IgD-negative memory B cell (primary cell): ENCODE measurements at regions not wholly inside any gene's neighbourhood (a gene's known extent, or its start where the extent isn't known, plus 50 kb on each side); places are given as distances from the start of the nearest gene placed in this dataset.
"Not testable (repeated sequence)": the region's sequence is repeated elsewhere in the genome, so short reads cannot be mapped to it uniquely, and the experiment has no call there.

ENCODE experiments used
- H3K27ac Mint-ChIP-seq, 3 donors: one replicate each; pipeline ENCODE4 v1.8.0; 2020 to 2022; ENCODE audit warnings: mild to moderate bottlenecking in 3 of 3, mixed read lengths in 3 of 3, moderate library complexity in 1 of 3
- H3K27me3 Mint-ChIP-seq: one replicate; pipeline ENCODE4 v1.8.0; 2021; ENCODE audit warnings: mixed read lengths
- H3K36me3 Mint-ChIP-seq: one replicate; pipeline ENCODE4 v1.8.0; 2020; ENCODE audit warnings: mild to moderate bottlenecking, mixed read lengths
- H3K4me1 Mint-ChIP-seq, 3 donors: one replicate each; pipeline ENCODE4 v1.8.0; 2020 to 2022; ENCODE audit warnings: mixed read lengths in 3 of 3, mild to moderate bottlenecking in 1 of 3
- H3K4me3 Mint-ChIP-seq, 4 donors: one replicate each; pipeline ENCODE4 v1.8.0; 2020 to 2022; ENCODE audit warnings: mild to moderate bottlenecking in 4 of 4, mixed read lengths in 4 of 4, moderate library complexity in 3 of 4
- H3K9me3 Mint-ChIP-seq, 3 donors: one replicate each; pipeline ENCODE4 v1.8.0; 2020 to 2021; ENCODE audit warnings: mixed read lengths in 3 of 3, mild to moderate bottlenecking in 1 of 3

DNA sequence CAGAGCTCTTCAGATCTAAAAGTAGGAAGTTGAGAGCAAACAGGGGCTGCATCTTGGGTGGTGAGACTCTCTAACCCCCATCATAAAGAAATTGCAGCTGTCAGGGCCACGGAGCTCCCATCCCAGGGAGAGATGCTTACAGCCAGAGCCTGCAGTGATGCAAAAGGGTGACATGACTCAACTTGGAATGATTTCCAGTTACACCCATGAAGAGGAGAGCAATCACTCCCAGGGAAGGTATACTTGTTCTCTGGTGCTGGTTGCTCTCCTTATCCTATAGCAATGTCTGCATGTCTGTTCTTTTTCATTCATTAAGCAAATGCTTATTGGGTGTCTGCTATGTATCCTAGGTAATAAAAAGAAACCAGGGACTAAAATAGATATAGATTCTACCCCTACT, 228.0 kb downstream of the RAB11FIP2 start:
- H3K27ac Mint-ChIP-seq: no peak overlapping the region
- H3K4me3 Mint-ChIP-seq: no peak overlapping the region
- no peaks in the 10 kb centered on the region for H3K9me3 Mint-ChIP-seq
- H3K27me3 Mint-ChIP-seq: peaks cover 7% of the 10 kb centered on the region
- no peaks in the 10 kb centered on the region for H3K4me1 Mint-ChIP-seq
- no peaks in the 10 kb centered on the region for H3K36me3 Mint-ChIP-seq

DNA sequence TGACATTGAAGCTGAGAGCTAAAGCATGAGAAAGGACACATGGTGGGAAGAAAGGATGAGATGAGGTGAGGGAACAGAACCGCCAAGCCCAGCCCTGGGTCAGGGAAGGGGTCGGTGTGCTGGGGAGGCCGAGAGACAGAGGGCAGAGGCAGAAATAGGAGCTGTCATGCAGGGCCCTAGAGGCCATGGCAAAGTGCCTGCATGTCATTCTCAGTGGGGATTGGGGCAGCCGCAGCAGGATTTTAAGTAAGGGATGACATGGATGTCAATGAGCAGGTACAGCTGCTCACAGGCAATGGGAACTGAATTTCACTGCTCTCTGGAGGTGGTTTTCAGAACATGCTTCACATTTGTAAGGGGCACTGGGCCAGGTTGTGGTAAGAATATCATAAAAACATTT, 227.4 kb downstream of the RAB11FIP2 start:
- Mint-ChIP-seq H3K4me1 (no peaks in the 10 kb centered on the region), H3K27me3 (peaks cover 7% of the 10 kb centered on the region), H3K4me3 (no peak overlapping the region), H3K27ac (peak overlapping the region in 1 of 3 donors; percentile 54), H3K9me3 (no peaks in the 10 kb centered on the region), H3K36me3 (no peaks in the 10 kb centered on the region)

DNA sequence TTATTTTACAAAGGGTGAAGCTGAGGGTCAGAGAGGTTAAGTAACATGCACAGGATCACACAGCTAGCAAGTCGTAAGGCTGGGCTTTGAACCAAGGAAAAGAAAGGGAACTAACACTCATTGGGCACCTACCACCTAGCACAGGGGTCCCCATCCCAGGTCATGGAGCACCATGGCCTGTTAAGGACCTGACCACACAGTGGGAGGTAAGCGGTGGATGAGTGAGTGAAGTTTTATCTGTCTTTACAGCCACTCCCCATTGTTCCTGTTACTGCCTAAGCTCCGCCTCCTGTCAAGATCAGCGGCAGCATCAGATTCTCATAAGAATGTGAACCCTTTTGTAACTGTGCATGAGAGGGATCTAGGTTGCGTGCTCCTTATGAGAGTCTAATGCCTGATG, 222.8 kb downstream of the RAB11FIP2 start:
- H3K27ac Mint-ChIP-seq: no peak overlapping the region

DNA sequence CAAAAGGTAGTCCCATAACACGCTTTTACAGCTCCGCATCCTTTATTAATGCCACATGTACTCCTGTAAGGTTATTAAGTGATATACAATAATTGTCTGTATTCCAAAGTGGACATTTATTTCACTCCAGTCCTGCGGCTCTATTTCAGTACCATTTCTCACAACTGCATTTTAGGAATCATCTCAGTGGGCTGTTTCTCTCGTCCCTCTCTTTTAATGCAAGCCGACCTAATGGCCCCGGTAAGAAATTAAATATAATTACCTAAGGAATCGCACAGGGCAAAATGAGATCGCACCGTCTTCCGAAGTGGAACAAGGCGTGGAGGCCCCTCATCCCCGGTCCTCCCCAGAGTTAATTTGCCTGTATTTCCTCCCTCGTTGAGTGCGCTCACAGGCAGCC, 216.5 kb downstream of the RAB11FIP2 start:
- Mint-ChIP-seq H3K27ac (peak overlapping the region in 1 of 3 donors; percentile 58), H3K4me3 (peak overlapping the region in 1 of 4 donors; percentile 64), H3K9me3 (peaks cover 0 to 3% (median 0%) of the 10 kb centered on the region in 3 donors), H3K27me3 (no peaks in the 10 kb centered on the region), H3K4me1 (peaks cover 2 to 11% (median 5%) of the 10 kb centered on the region in 3 donors), H3K36me3 (no peaks in the 10 kb centered on the region)

More for the DNA sequence above, 222.8 kb downstream of the RAB11FIP2 start:
- Mint-ChIP-seq H3K4me3 (no peak overlapping the region), H3K27me3 (no peaks in the 10 kb centered on the region), H3K4me1 (no peaks in the 10 kb centered on the region), H3K9me3 (no peaks in the 10 kb centered on the region), H3K36me3 (no peaks in the 10 kb centered on the region)

DNA sequence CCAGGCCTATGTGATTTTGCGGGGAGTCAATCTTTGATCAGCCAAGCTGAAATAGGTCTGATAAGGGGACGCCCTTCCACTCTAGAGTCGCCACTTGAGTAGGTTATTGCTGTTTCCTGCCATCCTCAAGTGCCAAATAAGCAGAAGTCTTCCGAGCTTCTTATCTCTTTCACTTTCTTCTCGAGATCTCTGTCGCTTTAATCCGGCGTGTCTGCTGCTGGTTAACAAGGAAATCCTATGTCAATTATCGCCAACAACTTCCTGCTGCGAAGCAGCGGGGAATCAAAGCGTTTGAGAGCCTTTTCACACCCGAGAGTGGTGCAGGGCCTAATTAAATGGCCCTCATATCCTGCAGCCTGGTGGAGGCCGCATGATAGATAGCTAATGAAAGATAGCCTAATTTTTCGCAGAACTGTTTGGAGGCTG, 215.9 kb downstream of the RAB11FIP2 start:
- Mint-ChIP-seq H3K4me3 (peak overlapping the region; percentile 5 to 71 (median 37)), H3K27me3 (no peaks in the 10 kb centered on the region), H3K27ac (peak overlapping the region in 1 of 3 donors; percentile 58), H3K9me3 (peaks cover 0 to 3% (median 0%) of the 10 kb centered on the region in 3 donors), H3K4me1 (peaks cover 2 to 11% (median 5%) of the 10 kb centered on the region in 3 donors), H3K36me3 (no peaks in the 10 kb centered on the region)

DNA sequence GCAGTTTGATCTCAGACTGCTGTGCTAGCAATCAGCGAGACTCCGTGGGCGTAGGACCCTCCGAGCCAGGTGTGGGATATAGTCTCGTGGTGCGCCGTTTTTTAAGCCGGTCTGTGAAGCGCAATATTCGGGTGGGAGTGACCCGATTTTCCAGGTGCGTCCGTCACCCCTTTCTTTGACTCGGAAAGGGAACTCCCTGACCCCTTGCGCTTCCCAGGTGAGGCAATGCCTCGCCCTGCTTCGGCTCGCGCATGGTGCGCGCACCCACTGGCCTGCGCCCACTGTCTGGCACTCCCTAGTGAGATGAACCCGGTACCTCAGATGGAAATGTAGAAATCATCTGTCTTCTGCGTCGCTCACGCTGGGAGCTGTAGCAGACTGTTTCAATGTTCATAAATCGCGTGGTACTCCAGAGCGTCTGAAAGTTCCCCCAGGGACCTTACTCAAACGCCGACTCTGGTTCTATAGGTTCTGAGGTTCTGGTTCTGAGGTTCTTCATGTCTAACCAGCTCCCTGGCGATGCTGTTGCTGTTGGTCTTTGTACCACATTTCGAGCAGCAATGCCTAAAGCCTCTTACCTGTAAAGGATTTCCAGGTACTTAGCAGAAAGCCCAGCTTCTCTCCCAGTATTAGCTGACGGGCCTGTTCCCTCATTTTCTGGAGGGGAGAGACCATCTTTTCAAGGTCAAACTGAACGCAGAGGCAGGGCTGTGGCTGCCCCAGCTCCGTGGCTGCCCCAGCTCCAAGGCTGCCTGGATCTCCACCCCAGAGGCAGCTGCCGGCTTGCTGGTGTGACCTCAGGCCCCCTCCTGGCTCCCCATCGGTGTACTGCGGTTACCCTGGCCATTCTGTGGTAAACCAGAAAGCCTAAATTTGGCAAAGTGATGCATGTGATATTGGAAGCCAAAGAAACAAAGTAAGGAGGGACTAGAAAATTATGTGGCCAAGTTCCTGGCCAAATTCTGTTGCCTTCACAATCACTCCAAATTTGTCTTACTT, 207.9 kb downstream of the RAB11FIP2 start:
- H3K4me3 Mint-ChIP-seq, H3K36me3 Mint-ChIP-seq, H3K4me1 Mint-ChIP-seq, H3K27ac Mint-ChIP-seq, H3K9me3 Mint-ChIP-seq, H3K27me3 Mint-ChIP-seq: not testable (repeated sequence)

DNA sequence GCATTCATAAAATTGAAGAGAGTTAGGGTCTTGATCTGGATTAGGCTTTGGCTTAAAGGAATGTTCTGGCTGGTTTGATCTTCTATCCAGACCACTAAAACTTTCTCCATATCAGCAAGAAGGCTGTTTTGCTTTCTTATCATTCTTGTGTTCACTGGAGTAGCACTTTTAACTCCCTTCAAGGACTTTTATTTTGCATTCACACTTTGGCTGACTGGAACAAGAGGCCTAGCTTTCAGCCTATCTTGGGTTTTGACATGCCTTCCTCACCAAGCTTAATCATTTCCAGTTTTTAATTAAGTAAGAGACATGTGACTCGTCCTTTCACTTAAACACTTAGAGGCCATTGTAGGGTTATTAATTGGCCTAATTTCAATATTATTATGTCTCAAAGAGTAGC, 190.3 kb downstream of the RAB11FIP2 start:
- not testable (repeated sequence) for H3K9me3 Mint-ChIP-seq, H3K27me3 Mint-ChIP-seq, H3K4me3 Mint-ChIP-seq, H3K4me1 Mint-ChIP-seq, H3K36me3 Mint-ChIP-seq, H3K27ac Mint-ChIP-seq

DNA sequence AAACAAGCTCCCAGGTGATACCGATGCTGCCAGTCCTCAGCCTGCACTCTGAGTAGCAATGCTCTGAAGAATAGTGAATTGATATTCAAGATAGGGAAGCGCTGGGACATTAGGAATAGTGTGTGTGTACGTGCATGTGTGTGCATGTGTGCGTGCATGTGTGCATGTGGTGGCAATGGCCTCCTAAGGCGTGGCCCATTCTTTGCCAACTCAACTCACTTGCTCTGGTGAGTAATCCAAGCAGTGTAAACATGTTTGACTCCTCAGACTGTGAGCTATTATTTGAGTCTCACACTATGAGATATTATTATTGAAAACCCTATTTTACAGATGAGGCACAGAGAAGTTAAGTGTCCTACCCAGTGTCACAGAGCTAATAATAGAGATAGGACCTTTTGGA, 186.6 kb downstream of the RAB11FIP2 start:
- Mint-ChIP-seq H3K4me3 (no peak overlapping the region), H3K27me3 (peaks cover 4% of the 10 kb centered on the region), H3K27ac (no peak overlapping the region), H3K36me3 (no peaks in the 10 kb centered on the region), H3K9me3 (peaks cover 0 to 5% (median 2%) of the 10 kb centered on the region in 3 donors), H3K4me1 (no peaks in the 10 kb centered on the region)

DNA sequence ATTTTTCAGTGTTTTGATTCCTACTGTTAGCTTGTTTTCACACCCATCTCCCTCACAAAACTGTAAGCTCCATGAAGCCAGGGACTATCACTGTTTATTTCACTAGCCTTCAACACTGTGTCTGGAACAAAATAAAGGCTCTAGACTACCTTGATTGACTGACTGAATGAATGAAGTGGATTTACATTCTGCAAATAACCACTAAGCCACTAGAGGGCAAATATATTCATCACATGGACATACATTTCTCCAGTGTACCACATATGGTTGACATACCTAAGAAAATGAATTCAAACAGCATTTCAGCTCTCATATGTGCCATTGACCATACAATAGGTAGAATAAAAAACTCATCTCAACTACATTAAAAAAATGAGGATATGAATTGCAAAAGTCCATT, 185.9 kb downstream of the RAB11FIP2 start:
- no peaks in the 10 kb centered on the region for H3K27me3 Mint-ChIP-seq
- H3K36me3 Mint-ChIP-seq: no peaks in the 10 kb centered on the region
- no peak overlapping the region for H3K27ac Mint-ChIP-seq
- no peaks in the 10 kb centered on the region for H3K4me1 Mint-ChIP-seq
- H3K4me3 Mint-ChIP-seq: no peak overlapping the region
- no peaks in the 10 kb centered on the region for H3K9me3 Mint-ChIP-seq

DNA sequence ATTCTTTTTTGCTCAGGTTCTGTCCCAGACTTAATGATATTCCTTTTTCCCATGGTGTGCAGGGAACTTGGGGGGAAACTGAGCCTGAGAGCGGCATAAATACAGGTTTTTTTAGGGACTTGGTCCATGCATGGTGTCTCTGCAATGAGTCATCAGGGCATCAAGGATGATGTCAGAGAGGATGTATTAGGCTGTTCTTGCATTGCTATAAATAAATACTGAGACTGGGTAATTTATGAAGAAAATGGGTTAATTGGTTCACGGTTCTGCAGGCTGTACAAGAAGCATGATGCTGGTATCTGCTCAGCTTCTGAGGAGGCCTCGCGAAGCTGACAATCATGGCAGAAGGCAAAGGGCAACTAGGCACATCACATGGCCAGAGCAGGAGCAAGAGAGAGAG, 185.4 kb downstream of the RAB11FIP2 start:
- H3K9me3 Mint-ChIP-seq: no peaks in the 10 kb centered on the region
- H3K4me1 Mint-ChIP-seq: no peaks in the 10 kb centered on the region
- no peaks in the 10 kb centered on the region for H3K36me3 Mint-ChIP-seq
- no peak overlapping the region for H3K27ac Mint-ChIP-seq
- no peak overlapping the region for H3K4me3 Mint-ChIP-seq
- no peaks in the 10 kb centered on the region for H3K27me3 Mint-ChIP-seq

DNA sequence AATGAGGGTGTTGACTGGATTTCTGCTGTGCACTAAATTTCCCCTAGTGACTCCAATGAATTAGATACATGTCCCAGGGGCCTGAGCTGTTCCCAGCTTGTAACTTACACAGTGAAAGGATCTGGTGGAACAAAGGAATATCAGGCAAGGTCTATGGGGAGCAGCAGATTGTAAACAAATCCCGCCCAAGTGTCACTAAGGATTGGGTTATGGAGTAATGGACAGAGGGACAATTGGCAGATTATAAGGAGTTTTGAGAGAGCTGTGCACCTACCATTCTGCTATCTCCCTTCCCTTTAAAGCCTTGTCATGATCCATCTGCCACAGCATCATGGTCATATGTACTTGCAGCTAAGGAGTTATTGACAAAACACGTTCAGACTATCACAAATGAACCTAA, 183.0 kb downstream of the RAB11FIP2 start:
- Mint-ChIP-seq H3K27ac (no peak overlapping the region), H3K4me1 (no peaks in the 10 kb centered on the region), H3K36me3 (no peaks in the 10 kb centered on the region), H3K27me3 (peaks cover 2% of the 10 kb centered on the region), H3K9me3 (peaks cover 0 to 2% (median 0%) of the 10 kb centered on the region in 3 donors), H3K4me3 (no peak overlapping the region)

DNA sequence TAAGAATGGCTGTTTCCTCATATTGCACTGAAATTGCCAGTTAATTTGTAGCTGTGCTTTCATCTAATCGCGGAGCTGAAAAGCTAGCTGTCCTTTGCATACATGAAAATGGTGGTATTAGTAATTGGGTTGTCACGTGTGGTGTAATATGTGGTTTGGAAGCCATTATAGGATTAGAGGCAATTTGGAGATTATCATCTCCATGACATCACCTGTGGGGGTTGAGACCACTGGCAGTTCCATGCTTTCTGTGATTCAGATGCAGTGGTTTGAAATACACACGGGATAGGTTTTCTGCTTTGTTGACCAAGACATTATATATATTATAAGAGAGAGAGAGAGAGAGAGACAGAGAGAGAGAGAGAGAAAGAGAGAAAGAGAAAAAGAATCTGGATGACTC, 180.8 kb downstream of the RAB11FIP2 start:
- peaks cover 0 to 2% (median 0%) of the 10 kb centered on the region in 3 donors for H3K9me3 Mint-ChIP-seq

DNA sequence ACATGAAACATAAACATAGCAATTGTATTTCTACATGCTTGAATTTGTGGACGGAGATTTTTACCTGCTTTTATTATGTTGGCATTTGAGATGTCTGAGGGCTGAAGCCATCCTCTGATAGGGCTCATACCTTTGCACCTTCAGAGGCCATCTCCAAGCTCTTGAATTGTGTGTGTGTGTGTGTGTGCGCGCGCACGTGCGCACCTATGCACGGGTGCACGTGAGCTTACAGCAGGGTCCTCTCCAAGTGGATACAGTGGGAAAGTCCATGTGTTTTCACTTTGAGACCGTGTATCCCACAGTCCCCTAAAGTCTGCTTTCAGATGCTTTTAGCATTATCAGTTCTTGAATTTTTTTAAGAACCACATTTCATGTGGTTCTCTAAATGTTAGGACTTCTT, 178.6 kb downstream of the RAB11FIP2 start:
- Mint-ChIP-seq H3K4me1 (no peaks in the 10 kb centered on the region), H3K9me3 (peaks cover 0 to 2% (median 0%) of the 10 kb centered on the region in 3 donors), H3K27ac (no peak overlapping the region), H3K36me3 (no peaks in the 10 kb centered on the region), H3K27me3 (peaks cover 2% of the 10 kb centered on the region), H3K4me3 (no peak overlapping the region)

More for the DNA sequence above, 180.8 kb downstream of the RAB11FIP2 start:
- Mint-ChIP-seq H3K27me3 (peaks cover 2% of the 10 kb centered on the region), H3K36me3 (no peaks in the 10 kb centered on the region), H3K27ac (no peak overlapping the region), H3K4me3 (no peak overlapping the region), H3K4me1 (no peaks in the 10 kb centered on the region)

DNA sequence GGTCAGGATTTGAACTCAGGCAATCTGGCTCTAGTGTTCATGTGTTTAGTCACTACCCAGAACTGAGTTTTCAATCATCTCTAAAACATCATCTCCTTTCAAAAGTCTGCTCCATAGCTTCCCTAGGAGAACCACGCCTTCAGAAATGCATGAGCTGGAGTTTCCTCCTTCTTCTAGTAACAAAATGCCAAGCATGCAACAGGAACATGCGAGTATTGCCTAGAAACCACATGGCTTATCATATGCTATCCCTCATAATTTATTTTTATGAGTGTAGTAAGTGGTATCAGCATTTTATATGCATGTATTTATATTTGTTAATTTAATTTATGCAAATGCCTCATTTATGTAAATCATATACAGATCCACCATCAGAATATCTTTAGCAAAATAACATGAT, 170.9 kb downstream of the RAB11FIP2 start:
- no peaks in the 10 kb centered on the region for H3K4me1 Mint-ChIP-seq
- no peak overlapping the region for H3K4me3 Mint-ChIP-seq
- no peaks in the 10 kb centered on the region for H3K9me3 Mint-ChIP-seq
- peaks cover under 1% of the 10 kb centered on the region for H3K27me3 Mint-ChIP-seq
- no peaks in the 10 kb centered on the region for H3K36me3 Mint-ChIP-seq
- no peak overlapping the region for H3K27ac Mint-ChIP-seq

DNA sequence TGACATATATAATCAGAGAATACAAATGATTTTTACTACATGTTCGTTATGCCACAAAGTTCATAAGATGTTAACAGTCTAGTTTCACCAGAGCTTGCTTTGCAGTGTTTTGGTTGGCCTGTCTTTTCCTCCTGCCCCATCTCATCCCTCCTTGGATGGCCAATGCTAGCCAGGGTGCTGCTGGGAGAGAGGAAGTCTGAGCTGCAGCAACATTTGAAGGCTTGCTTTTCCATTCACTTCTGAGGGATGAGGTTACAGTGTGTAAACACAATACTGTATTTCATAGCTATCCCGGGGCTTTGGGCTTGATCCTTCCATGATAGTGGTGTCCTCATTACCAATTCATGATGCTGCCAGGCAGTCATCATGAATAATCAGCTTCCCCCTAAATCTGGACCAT, 170.5 kb downstream of the RAB11FIP2 start:
- Mint-ChIP-seq H3K4me1 (no peaks in the 10 kb centered on the region), H3K4me3 (no peak overlapping the region), H3K9me3 (no peaks in the 10 kb centered on the region), H3K27me3 (peaks cover 1% of the 10 kb centered on the region), H3K36me3 (no peaks in the 10 kb centered on the region), H3K27ac (no peak overlapping the region)

DNA sequence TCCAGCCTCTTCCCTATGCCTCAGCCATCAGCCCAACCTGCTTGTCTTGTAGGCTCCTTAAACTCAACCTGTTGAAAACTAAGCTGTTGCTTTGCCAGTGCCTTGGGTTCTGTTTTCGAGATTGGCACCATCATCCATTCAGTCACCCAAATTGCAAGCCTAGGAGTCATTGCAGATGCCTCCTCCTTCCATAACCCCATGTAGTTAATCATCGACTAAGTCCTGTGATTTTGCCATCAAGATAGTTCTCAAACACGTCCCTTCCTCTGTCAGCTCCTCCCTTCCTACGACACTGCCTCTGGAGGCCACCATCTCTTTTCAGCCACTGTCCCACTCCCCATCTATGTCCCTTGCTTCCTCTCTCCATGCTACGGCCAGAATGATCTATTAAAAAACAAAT, 168.1 kb downstream of the RAB11FIP2 start:
- no peak overlapping the region for H3K4me3 Mint-ChIP-seq
- no peaks in the 10 kb centered on the region for H3K36me3 Mint-ChIP-seq
- H3K27me3 Mint-ChIP-seq: peaks cover 1% of the 10 kb centered on the region
- H3K9me3 Mint-ChIP-seq: no peaks in the 10 kb centered on the region
- no peaks in the 10 kb centered on the region for H3K4me1 Mint-ChIP-seq
- H3K27ac Mint-ChIP-seq: no peak overlapping the region
